Nephron progenitor cell (in vitro differentiated cells): ENCODE measurements at regions not wholly inside any gene's neighbourhood (a gene's known extent, or its start where the extent isn't known, plus 50 kb on each side); places are given as distances from the start of the nearest gene placed in this dataset.
A peak's percentile ranks its signal among the peaks of the same experiment; 100 is the strongest.

ENCODE experiments used
- DNase-seq: peaks from one replicate; pipeline ENCODE4 v3.0.0; 2021
- H3K27ac Mint-ChIP-seq: 2 replicates; pipeline ENCODE4 v1.8.0; 2021; ENCODE audit warnings: mild to moderate bottlenecking, moderate library complexity, mixed read lengths
- H3K27me3 Mint-ChIP-seq: 2 replicates; pipeline ENCODE4 v1.8.0; 2021; ENCODE audit warnings: mild to moderate bottlenecking, low read depth, mixed read lengths; ENCODE audit not compliant: poor library complexity
- H3K36me3 Mint-ChIP-seq: 2 replicates; pipeline ENCODE4 v1.8.0; 2021; ENCODE audit warnings: low read depth, mixed read lengths
- H3K4me1 Mint-ChIP-seq: 2 replicates; pipeline ENCODE4 v1.8.0; 2021; ENCODE audit warnings: mixed read lengths
- H3K4me3 Mint-ChIP-seq: 2 replicates; pipeline ENCODE4 v1.8.0; 2021; ENCODE audit warnings: mild to moderate bottlenecking, moderate library complexity, mixed read lengths
- H3K9me3 Mint-ChIP-seq: 2 replicates; pipeline ENCODE4 v1.8.0; 2021; ENCODE audit warnings: mild to moderate bottlenecking, moderate library complexity, mixed read lengths
- CTCF ChIP-seq: fragments of 200-600 bp; sonication (generic); IDR thresholded peaks from 2 replicates; pipeline ENCODE4 v1.5.0; 2021; ENCODE audit warnings: antibody characterized with exemption

- Mint-ChIP-seq H3K27me3 (peaks cover 3% of the 10 kb centered on the region), H3K4me3 (no peak overlapping the region), H3K36me3 (no peaks in the 10 kb centered on the region), H3K4me1 (no peaks in the 10 kb centered on the region), H3K9me3 (no peaks in the 10 kb centered on the region), H3K27ac (no peak overlapping the region)
- no peak for DNase-seq
- no peak for TF ChIP-seq CTCF
Measured at GRCh38 chr4:166222271-166222670, 349.2 kb downstream of the TLL1 start.

- no peaks in the 10 kb centered on the region for H3K9me3 Mint-ChIP-seq
- H3K4me1 Mint-ChIP-seq = no peaks in the 10 kb centered on the region
- no peak overlapping the region for H3K4me3 Mint-ChIP-seq
- no peak for TF ChIP-seq CTCF
- DNase-seq = no peak
- no peaks in the 10 kb centered on the region for H3K36me3 Mint-ChIP-seq
- H3K27ac Mint-ChIP-seq = no peak overlapping the region
- H3K27me3 Mint-ChIP-seq = no peaks in the 10 kb centered on the region
Measured at GRCh38 chr4:166228112-166228511, 355.1 kb downstream of the TLL1 start.

GRCh38 chr4:166229799-166230198, 356.8 kb downstream of the TLL1 start:
- no peaks in the 10 kb centered on the region for H3K4me1 Mint-ChIP-seq

GRCh38 chr4:166230841-166231240, 357.8 kb downstream of the TLL1 start:
- no peaks in the 10 kb centered on the region for H3K4me1 Mint-ChIP-seq
- no peaks in the 10 kb centered on the region for H3K27me3 Mint-ChIP-seq
- no peak for TF ChIP-seq CTCF
- peaks cover 4% of the 10 kb centered on the region for H3K9me3 Mint-ChIP-seq
- no peak overlapping the region for H3K4me3 Mint-ChIP-seq
- H3K36me3 Mint-ChIP-seq = no peaks in the 10 kb centered on the region
- DNase-seq = no peak
- H3K27ac Mint-ChIP-seq = no peak overlapping the region

More at GRCh38 chr4:166229799-166230198, 356.8 kb downstream of the TLL1 start:
- H3K36me3 Mint-ChIP-seq = no peaks in the 10 kb centered on the region
- no peak overlapping the region for H3K27ac Mint-ChIP-seq
- peaks cover 4% of the 10 kb centered on the region for H3K9me3 Mint-ChIP-seq
- H3K4me3 Mint-ChIP-seq = no peak overlapping the region
- DNase-seq = no peak
- no peak for TF ChIP-seq CTCF
- H3K27me3 Mint-ChIP-seq = no peaks in the 10 kb centered on the region

DNA sequence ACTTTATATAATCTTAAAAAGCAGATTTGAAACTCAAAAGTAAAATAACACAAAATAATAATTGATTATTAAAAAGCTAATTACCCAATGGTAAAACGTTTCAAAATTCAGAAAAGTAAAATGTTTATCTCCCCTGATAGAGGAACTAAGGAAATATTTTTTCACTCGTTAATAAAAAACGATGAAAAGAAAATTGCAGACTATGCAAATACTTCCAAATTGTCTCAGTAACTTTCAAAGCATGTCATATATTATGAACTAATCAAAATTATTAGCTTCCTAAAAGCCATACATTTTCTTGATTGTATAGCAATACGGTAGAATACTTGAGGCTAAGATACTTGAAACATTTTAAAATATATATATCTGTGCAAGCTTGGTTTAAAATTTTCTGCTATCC, 366.3 kb downstream of the TLL1 start:
- no peaks in the 10 kb centered on the region for H3K36me3 Mint-ChIP-seq
- no peak overlapping the region for H3K27ac Mint-ChIP-seq
- no peak overlapping the region for H3K4me3 Mint-ChIP-seq
- no peaks in the 10 kb centered on the region for H3K4me1 Mint-ChIP-seq
- peaks cover 9% of the 10 kb centered on the region for H3K9me3 Mint-ChIP-seq
- DNase-seq = no peak
- TF ChIP-seq CTCF = no peak
- no peaks in the 10 kb centered on the region for H3K27me3 Mint-ChIP-seq

DNA sequence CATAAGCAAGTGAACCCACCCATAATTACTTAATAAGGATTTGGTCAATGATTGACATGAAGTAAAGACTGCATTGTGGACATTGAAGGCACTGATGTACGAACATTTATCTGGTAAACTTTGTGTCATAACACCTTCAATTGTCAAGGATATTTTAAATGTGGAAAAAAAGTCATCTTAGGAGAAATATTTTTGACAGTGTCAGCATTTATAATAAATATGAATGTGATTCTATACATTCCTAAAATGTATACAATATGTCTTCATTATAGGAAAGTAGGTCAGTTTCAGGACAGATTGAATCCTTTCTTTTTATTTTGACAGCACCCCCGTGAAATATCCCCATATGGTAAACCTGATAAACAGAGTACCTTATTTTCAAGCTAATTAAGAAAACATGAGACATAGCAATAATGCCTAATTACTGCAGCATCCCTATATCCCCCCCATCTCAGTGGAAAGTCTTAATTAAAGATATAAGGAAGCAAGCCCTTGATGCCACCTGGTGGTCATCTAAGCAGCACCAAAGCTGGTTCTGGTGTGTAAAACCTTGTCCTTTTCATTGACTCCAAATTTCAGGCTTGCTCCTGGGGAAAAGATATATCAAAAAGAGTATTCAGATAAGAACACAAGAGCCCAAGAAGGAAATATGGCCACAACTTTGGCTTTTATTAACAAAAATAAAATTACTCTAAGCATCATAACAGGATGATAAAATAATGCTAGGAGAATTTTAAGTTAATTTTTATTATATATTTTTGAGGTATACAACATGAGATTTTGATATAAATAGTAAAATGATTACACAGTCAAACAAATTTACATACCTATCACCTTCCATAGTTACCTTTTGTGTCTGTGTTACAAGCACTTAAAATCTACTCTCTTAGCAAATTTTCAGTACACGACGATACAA, 379.7 kb downstream of the TLL1 start:
- Mint-ChIP-seq H3K4me1 (no peaks in the 10 kb centered on the region), H3K27ac (no peak overlapping the region), H3K36me3 (no peaks in the 10 kb centered on the region), H3K27me3 (peaks cover 4% of the 10 kb centered on the region), H3K9me3 (no peaks in the 10 kb centered on the region), H3K4me3 (no peak overlapping the region)
- TF ChIP-seq CTCF = peak; percentile 46
- peak; percentile 6 for DNase-seq
